ENCODE measurements at regions not wholly inside any gene's neighbourhood (a gene's known extent, or its start where the extent isn't known, plus 50 kb on each side); places are given as distances from the start of the nearest gene placed in this dataset.
"Not testable (repeated sequence)": the region's sequence is repeated elsewhere in the genome, so short reads cannot be mapped to it uniquely, and the experiment has no call there.

- no peak for DNase-seq (ENCODE audit: low read depth)
Measured at GRCh38 chr7:131937868-131938267, 381.4 kb upstream of the PODXL start.

GRCh38 chr7:131935180-131935579 is 378.8 kb upstream of the PODXL start:
- no peak for DNase-seq (ENCODE audit: low read depth)

GRCh38 chr7:131934452-131934851 is 378.0 kb upstream of the PODXL start:
- no peak for DNase-seq (ENCODE audit: low read depth)

GRCh38 chr7:131933751-131934289 is 377.4 kb upstream of the PODXL start:
- no peak for DNase-seq (ENCODE audit: low read depth)

GRCh38 chr7:131933219-131933618 is 376.8 kb upstream of the PODXL start:
- DNase-seq (ENCODE audit: low read depth) = not testable (repeated sequence)

GRCh38 chr7:131932271-131932670 is 375.8 kb upstream of the PODXL start:
- DNase-seq (ENCODE audit: low read depth) = no peak

- DNase-seq (ENCODE audit: low read depth) = no peak
Measured at GRCh38 chr7:131931370-131931769, 374.9 kb upstream of the PODXL start.

- DNase-seq (ENCODE audit: low read depth) = no peak
Measured at GRCh38 chr7:131929632-131930031, 373.2 kb upstream of the PODXL start.

GRCh38 chr7:131927770-131928423 is 371.5 kb upstream of the PODXL start:
- no peak for DNase-seq (ENCODE audit: low read depth)

GRCh38 chr7:131925636-131926035 is 369.2 kb upstream of the PODXL start:
- no peak for DNase-seq (ENCODE audit: low read depth)

- no peak for DNase-seq (ENCODE audit: low read depth)
Measured at GRCh38 chr7:131924857-131925256, 368.4 kb upstream of the PODXL start.

GRCh38 chr7:131922948-131923347 is 366.5 kb upstream of the PODXL start:
- not testable (repeated sequence) for DNase-seq (ENCODE audit: low read depth)

GRCh38 chr7:131921016-131921415 is 364.6 kb upstream of the PODXL start:
- no peak for DNase-seq (ENCODE audit: low read depth)

GRCh38 chr7:131919920-131920709 is 363.7 kb upstream of the PODXL start:
- DNase-seq (ENCODE audit: low read depth) = no peak

- no peak for DNase-seq (ENCODE audit: low read depth)
Measured at GRCh38 chr7:131911112-131911511, 354.7 kb upstream of the PODXL start.

GRCh38 chr7:131909151-131909768 is 352.8 kb upstream of the PODXL start:
- DNase-seq (ENCODE audit: low read depth) = no peak

GRCh38 chr7:131908714-131909113 is 352.3 kb upstream of the PODXL start:
- no peak for DNase-seq (ENCODE audit: low read depth)

GRCh38 chr7:131905471-131905973 is 349.1 kb upstream of the PODXL start:
- DNase-seq (ENCODE audit: low read depth) = no peak

GRCh38 chr7:131904760-131905327 is 348.4 kb upstream of the PODXL start:
- no peak for DNase-seq (ENCODE audit: low read depth)

GRCh38 chr7:131903315-131903714 is 346.9 kb upstream of the PODXL start:
- no peak for DNase-seq (ENCODE audit: low read depth)

GRCh38 chr7:131900785-131901287 is 344.4 kb upstream of the PODXL start:
- DNase-seq (ENCODE audit: low read depth) = no peak

Data from fibroblast of gingiva (primary cell).